Epithelial cell of esophagus (primary cell): ENCODE measurements at regions not wholly inside any gene's neighbourhood (a gene's known extent, or its start where the extent isn't known, plus 50 kb on each side); places are given as distances from the start of the nearest gene placed in this dataset.

ENCODE experiments used
- DNase-seq: peaks from one replicate; pipeline ENCODE4 v3.0.0; 2010; ENCODE audit warnings: low read depth
- H3K4me3 ChIP-seq: 2 replicates; pipeline ENCODE4 v1.5.1; 2011; ENCODE audit warnings: mild to moderate bottlenecking, low read length, control low read depth
- TF ChIP-seq, protein P1 (sequence below): IDR thresholded peaks from 2 replicates; pipeline ENCODE4 v1.5.1; 2011; ENCODE audit warnings: low read depth, mild to moderate bottlenecking, low read length, control low read depth, inconsistent platforms; ENCODE audit not compliant: insufficient read depth; ENCODE audit errors: missing control alignments

- TF ChIP-seq, protein P1, sequence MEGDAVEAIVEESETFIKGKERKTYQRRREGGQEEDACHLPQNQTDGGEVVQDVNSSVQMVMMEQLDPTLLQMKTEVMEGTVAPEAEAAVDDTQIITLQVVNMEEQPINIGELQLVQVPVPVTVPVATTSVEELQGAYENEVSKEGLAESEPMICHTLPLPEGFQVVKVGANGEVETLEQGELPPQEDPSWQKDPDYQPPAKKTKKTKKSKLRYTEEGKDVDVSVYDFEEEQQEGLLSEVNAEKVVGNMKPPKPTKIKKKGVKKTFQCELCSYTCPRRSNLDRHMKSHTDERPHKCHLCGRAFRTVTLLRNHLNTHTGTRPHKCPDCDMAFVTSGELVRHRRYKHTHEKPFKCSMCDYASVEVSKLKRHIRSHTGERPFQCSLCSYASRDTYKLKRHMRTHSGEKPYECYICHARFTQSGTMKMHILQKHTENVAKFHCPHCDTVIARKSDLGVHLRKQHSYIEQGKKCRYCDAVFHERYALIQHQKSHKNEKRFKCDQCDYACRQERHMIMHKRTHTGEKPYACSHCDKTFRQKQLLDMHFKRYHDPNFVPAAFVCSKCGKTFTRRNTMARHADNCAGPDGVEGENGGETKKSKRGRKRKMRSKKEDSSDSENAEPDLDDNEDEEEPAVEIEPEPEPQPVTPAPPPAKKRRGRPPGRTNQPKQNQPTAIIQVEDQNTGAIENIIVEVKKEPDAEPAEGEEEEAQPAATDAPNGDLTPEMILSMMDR: no peak
- H3K4me3 ChIP-seq: no peak overlapping the region
- DNase-seq: no peak
Measured at GRCh38 chr1:88089961-88090360, 594.1 kb upstream of the PKN2 start.

DNA sequence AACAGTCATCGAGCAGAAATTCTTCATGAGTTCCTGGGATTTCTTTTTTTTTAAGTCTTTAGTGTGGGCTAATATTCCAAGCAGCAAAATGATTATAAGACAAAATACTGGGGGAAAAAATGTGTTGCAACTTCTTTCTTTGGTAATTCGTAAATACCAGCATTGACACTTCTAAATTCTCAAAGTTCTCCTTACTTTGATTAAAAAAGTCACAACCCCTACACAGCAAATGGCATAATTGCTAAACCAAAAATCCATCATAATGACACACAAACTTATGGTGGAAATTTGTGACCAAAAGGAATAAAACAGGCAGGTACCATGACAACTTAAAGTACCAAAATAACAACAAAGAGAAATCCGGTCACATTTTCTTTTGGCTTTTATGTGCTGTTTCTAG is 585.2 kb upstream of the PKN2 start:
- H3K4me3 ChIP-seq: no peak overlapping the region
- TF ChIP-seq, protein P1: no peak
- no peak for DNase-seq

DNA sequence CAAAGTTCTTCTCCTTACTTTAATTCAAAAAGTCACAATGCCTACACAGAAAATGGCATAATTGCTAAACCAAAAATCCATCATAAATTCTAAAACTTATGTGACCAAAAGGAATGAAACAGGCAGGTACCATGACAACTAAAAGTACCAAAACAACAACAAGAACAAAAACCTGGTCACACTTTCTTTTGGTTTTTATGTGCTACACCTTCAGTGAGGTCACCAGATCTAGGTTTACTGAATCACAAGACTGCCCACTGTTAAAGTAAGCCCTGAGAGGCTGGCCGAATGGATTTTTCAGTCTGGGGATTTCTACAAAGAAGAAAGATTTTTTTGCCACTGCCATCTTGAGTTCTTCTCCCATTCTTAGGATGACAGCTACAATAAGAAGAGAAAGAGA is 583.0 kb upstream of the PKN2 start:
- TF ChIP-seq, protein P1: no peak
- no peak for DNase-seq
- no peak overlapping the region for H3K4me3 ChIP-seq

DNA sequence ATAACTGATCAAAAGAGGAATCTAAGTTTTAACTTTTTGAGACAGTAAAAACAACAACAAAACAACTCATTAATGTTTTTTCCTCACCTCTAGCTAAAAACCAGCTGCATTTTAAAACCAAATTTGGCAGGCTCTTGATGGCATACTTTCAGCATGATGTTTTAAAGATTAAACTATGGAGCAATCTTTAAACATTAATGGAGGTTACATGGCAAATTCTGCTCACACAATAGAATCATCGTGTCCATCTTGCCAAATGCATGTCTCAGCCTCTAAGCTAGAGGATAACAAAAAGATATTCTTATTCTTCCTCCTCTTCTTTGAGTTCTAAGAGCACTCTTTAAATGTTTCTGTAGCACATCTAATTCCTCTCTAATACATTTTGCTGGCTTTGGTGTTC is 579.8 kb upstream of the PKN2 start:
- H3K4me3 ChIP-seq: no peak overlapping the region
- no peak for DNase-seq
- TF ChIP-seq, protein P1: no peak

- TF ChIP-seq, protein P1: no peak
- no peak for DNase-seq
- H3K4me3 ChIP-seq: no peak overlapping the region
Measured at GRCh38 chr1:88104886-88105285, 579.2 kb upstream of the PKN2 start.

- DNase-seq: peak; percentile 10
- TF ChIP-seq, protein P1: no peak
Measured at GRCh38 chr1:88111816-88112215, 572.3 kb upstream of the PKN2 start.

DNA sequence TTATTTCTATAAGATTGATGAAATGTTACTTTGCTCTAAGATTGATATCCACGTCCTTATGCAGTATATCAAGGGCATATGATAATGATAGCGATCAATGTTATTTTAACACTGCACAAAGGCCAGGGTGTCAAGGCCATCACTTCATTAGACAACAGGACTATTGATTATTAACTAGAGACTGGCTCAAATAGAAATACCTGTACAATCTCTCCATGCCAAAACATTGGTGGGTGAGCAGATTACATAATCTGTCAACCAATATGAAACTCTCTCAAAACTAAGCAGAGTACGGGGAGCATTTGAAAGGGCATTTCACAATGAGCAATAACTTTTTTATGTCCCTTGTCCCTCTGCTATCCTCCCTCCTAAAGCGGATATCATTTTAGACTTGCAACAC is 566.5 kb upstream of the PKN2 start:
- TF ChIP-seq, protein P1: no peak
- no peak for DNase-seq
- H3K4me3 ChIP-seq: no peak overlapping the region

More at GRCh38 chr1:88111816-88112215, 572.3 kb upstream of the PKN2 start:
- H3K4me3 ChIP-seq: no peak overlapping the region
